ENCODE measurements at regions not wholly inside any gene's neighbourhood (a gene's known extent, or its start where the extent isn't known, plus 50 kb on each side); places are given as distances from the start of the nearest gene placed in this dataset.

- Histone ChIP-seq H3K9me2 (replicated peaks; ENCODE audit: low read depth, low read length) (no peaks in the 10 kb centered on the region), H4K20me1 (ENCODE audit: insufficient read depth, low read length, poor library complexity, severe bottlenecking) (no peaks in the 10 kb centered on the region), H3K79me2 (ENCODE audit: insufficient read depth, low read length) (no peaks in the 10 kb centered on the region), H2AFZ (ENCODE audit: low read length) (no peak overlapping the region), H3K9ac (ENCODE audit: low read depth, low read length, poor library complexity, severe bottlenecking) (no peak overlapping the region), H3K27me3 (ENCODE audit: insufficient read depth, low read length, poor library complexity, severe bottlenecking) (no peaks in the 10 kb centered on the region), H3K4me2 (ENCODE audit: low read depth, low read length, poor library complexity, severe bottlenecking) (no peak overlapping the region), H3K36me3 (ENCODE audit: insufficient read depth, low read length) (no peaks in the 10 kb centered on the region), H3K4me3 (ENCODE audit: low read length, poor library complexity, severe bottlenecking) (no peak overlapping the region), H3K4me1 (ENCODE audit: insufficient read depth, low read length, poor library complexity, severe bottlenecking) (no peaks in the 10 kb centered on the region), H3F3A (ENCODE audit: low read depth) (no peaks in the 10 kb centered on the region), H3K9me3 (ENCODE audit: insufficient read depth, low read depth, low read length) (no peaks in the 10 kb centered on the region; the same call in 1 of the 2 replicates)
- TF ChIP-seq, protein P1, sequence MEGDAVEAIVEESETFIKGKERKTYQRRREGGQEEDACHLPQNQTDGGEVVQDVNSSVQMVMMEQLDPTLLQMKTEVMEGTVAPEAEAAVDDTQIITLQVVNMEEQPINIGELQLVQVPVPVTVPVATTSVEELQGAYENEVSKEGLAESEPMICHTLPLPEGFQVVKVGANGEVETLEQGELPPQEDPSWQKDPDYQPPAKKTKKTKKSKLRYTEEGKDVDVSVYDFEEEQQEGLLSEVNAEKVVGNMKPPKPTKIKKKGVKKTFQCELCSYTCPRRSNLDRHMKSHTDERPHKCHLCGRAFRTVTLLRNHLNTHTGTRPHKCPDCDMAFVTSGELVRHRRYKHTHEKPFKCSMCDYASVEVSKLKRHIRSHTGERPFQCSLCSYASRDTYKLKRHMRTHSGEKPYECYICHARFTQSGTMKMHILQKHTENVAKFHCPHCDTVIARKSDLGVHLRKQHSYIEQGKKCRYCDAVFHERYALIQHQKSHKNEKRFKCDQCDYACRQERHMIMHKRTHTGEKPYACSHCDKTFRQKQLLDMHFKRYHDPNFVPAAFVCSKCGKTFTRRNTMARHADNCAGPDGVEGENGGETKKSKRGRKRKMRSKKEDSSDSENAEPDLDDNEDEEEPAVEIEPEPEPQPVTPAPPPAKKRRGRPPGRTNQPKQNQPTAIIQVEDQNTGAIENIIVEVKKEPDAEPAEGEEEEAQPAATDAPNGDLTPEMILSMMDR (conservative IDR thresholded peaks at IDR 0.05; ENCODE audit: low read length) = no peak
- TF ChIP-seq EZH2phosphoT487 (IDR thresholded peaks at IDR 0.05; ENCODE audit: borderline replicate concordance) = no peak
These were observed 717.0 kb upstream of the IGFBP3 start for GRCh38 chr7:46637793-46638735.

- no peaks in the 10 kb centered on the region for H3K4me1 ChIP-seq (ENCODE audit: insufficient read depth, low read length, poor library complexity, severe bottlenecking)
- H3K9me3 ChIP-seq (ENCODE audit: insufficient read depth, low read depth, low read length) = no peaks in the 10 kb centered on the region; the same call in 1 of the 2 replicates
- H3K4me2 ChIP-seq (ENCODE audit: low read depth, low read length, poor library complexity, severe bottlenecking) = no peak overlapping the region
- no peak overlapping the region for H2AFZ ChIP-seq (ENCODE audit: low read length)
- H3K27me3 ChIP-seq (ENCODE audit: insufficient read depth, low read length, poor library complexity, severe bottlenecking) = no peaks in the 10 kb centered on the region
- H3K4me3 ChIP-seq (ENCODE audit: low read length, poor library complexity, severe bottlenecking) = no peak overlapping the region
- H3K36me3 ChIP-seq (ENCODE audit: insufficient read depth, low read length) = no peaks in the 10 kb centered on the region
- no peaks in the 10 kb centered on the region for H3K9me2 ChIP-seq (replicated peaks; ENCODE audit: low read depth, low read length)
- H3K79me2 ChIP-seq (ENCODE audit: insufficient read depth, low read length) = no peaks in the 10 kb centered on the region
- no peaks in the 10 kb centered on the region for H4K20me1 ChIP-seq (ENCODE audit: insufficient read depth, low read length, poor library complexity, severe bottlenecking)
- H3F3A ChIP-seq (ENCODE audit: low read depth) = no peaks in the 10 kb centered on the region
- TF ChIP-seq EZH2phosphoT487 (IDR thresholded peaks at IDR 0.05; ENCODE audit: borderline replicate concordance) = no peak
- TF ChIP-seq, protein P1 (conservative IDR thresholded peaks at IDR 0.05; ENCODE audit: low read length) = no peak
- H3K9ac ChIP-seq (ENCODE audit: low read depth, low read length, poor library complexity, severe bottlenecking) = no peak overlapping the region
These were observed 715.0 kb upstream of the IGFBP3 start for GRCh38 chr7:46636022-46636421.

GRCh38 chr7:46633630-46634240, 712.7 kb upstream of the IGFBP3 start:
- H3K4me1 ChIP-seq (ENCODE audit: insufficient read depth, low read length, poor library complexity, severe bottlenecking) = no peaks in the 10 kb centered on the region
- H3K9ac ChIP-seq (ENCODE audit: low read depth, low read length, poor library complexity, severe bottlenecking) = no peak overlapping the region
- H3K9me3 ChIP-seq (ENCODE audit: insufficient read depth, low read depth, low read length) = no peaks in the 10 kb centered on the region; the same call in 1 of the 2 replicates
- H3K9me2 ChIP-seq (replicated peaks; ENCODE audit: low read depth, low read length) = no peaks in the 10 kb centered on the region
- no peaks in the 10 kb centered on the region for H4K20me1 ChIP-seq (ENCODE audit: insufficient read depth, low read length, poor library complexity, severe bottlenecking)
- TF ChIP-seq EZH2phosphoT487 (IDR thresholded peaks at IDR 0.05; ENCODE audit: borderline replicate concordance) = no peak
- TF ChIP-seq, protein P1 (conservative IDR thresholded peaks at IDR 0.05; ENCODE audit: low read length) = no peak
- no peak overlapping the region for H2AFZ ChIP-seq (ENCODE audit: low read length)
- H3F3A ChIP-seq (ENCODE audit: low read depth) = no peaks in the 10 kb centered on the region
- H3K36me3 ChIP-seq (ENCODE audit: insufficient read depth, low read length) = no peaks in the 10 kb centered on the region
- H3K79me2 ChIP-seq (ENCODE audit: insufficient read depth, low read length) = no peaks in the 10 kb centered on the region
- no peak overlapping the region for H3K4me3 ChIP-seq (ENCODE audit: low read length, poor library complexity, severe bottlenecking)
- H3K27me3 ChIP-seq (ENCODE audit: insufficient read depth, low read length, poor library complexity, severe bottlenecking) = no peaks in the 10 kb centered on the region
- H3K4me2 ChIP-seq (ENCODE audit: low read depth, low read length, poor library complexity, severe bottlenecking) = no peak overlapping the region
